Lung (tissue), 11 donors: ENCODE measurements at regions not wholly inside any gene's neighbourhood (a gene's known extent, or its start where the extent isn't known, plus 50 kb on each side); places are given as distances from the start of the nearest gene placed in this dataset.

Experiments used
- ATAC-seq: fragments of 200-7000 bp; cut with Tn5 transposase; one replicate; pipeline ENCODE4 v1.9.1; 2020; ENCODE audit warnings: moderate number of reproducible peaks; ENCODE audit not compliant: insufficient read depth, low FRiP score
- DNase-seq, 3 donors: peaks; one replicate each; pipeline ENCODE4 v3.0.0-alpha.2; 2013 to 2017
- H3K27ac ChIP-seq, 2 donors: one replicate each; pipeline ENCODE4 v1.5.1; 2013; ENCODE audit warnings: mild to moderate bottlenecking in 2 of 2, moderate library complexity in 2 of 2, control low read depth in 1 of 2, inconsistent platforms in 1 of 2, low read depth in 1 of 2, low read length in 1 of 2
- H3K27me3 ChIP-seq, 3 donors: one replicate each; pipeline ENCODE4 v1.5.1; 2013; ENCODE audit warnings: low read length in 2 of 3; ENCODE audit not compliant: control insufficient read depth in 3 of 3, insufficient read depth in 3 of 3
- H3K36me3 ChIP-seq, 4 donors: one replicate each; pipeline ENCODE4 v1.5.1; 2013; ENCODE audit warnings: low read length in 4 of 4, mild to moderate bottlenecking in 1 of 4, moderate library complexity in 1 of 4; ENCODE audit not compliant: control insufficient read depth in 4 of 4, insufficient read depth in 4 of 4
- H3K4me1 ChIP-seq, 5 donors: one replicate each; pipeline ENCODE4 v1.5.1; 2013; ENCODE audit warnings: low read length in 5 of 5, mild to moderate bottlenecking in 2 of 5, moderate library complexity in 1 of 5; ENCODE audit not compliant: control insufficient read depth in 5 of 5, insufficient read depth in 5 of 5
- H3K4me3 ChIP-seq: one replicate; pipeline ENCODE4 v1.5.1; 2013; ENCODE audit warnings: mild to moderate bottlenecking, control low read depth, moderate library complexity
- H3K9ac ChIP-seq, 2 donors: one replicate each; pipeline ENCODE4 v1.5.1; 2013; ENCODE audit warnings: low read length in 2 of 2, control low read depth in 1 of 2; ENCODE audit not compliant: insufficient read depth in 1 of 2
- H3K9me3 ChIP-seq, 4 donors: one replicate each; pipeline ENCODE4 v1.5.1; 2013; ENCODE audit warnings: low read length in 3 of 4, mild to moderate bottlenecking in 1 of 4, moderate library complexity in 1 of 4; ENCODE audit not compliant: control insufficient read depth in 4 of 4, insufficient read depth in 3 of 4
- CTCF ChIP-seq: IDR thresholded peaks from 2 replicates; pipeline ENCODE4 v1.5.1; 2012; ENCODE audit warnings: mild to moderate bottlenecking; ENCODE audit errors: control extremely low read depth, extremely low read depth
- WGBS, 2 donors: extraction: QIAGEN DNeasy Blood & Tissue Kit; methylation state at CpG; one replicate each; pipeline ENCODE4 v1.1.7; 2013; 5-methylcytosine and 5-hydroxymethylcytosine counted together
- donor health status: control.
- donor health status: control.
- donor health status: Bipolar disorder and iron deficiency.
- donor health status: healthy.
- donor health status: DM: yes; HTN: yes; CAD: no.

- no peak overlapping the region for H3K4me3 ChIP-seq
- H3K27me3 ChIP-seq = peaks cover 0 to 4% (median 3%) of the 10 kb centered on the region in 3 donors
- peak; percentile 39 to 84 (median 66) for DNase-seq
- TF ChIP-seq CTCF = no peak
- peak; percentile 54 for ATAC-seq
- WGBS, 2 donors = 35 to 53% methylated on average over 2 of the region's 2 CpGs
- H3K27ac ChIP-seq = no peak overlapping the region
- no peaks in the 10 kb centered on the region for H3K36me3 ChIP-seq
- peaks cover 0 to 3% (median 0%) of the 10 kb centered on the region in 4 donors for H3K9me3 ChIP-seq
- H3K4me1 ChIP-seq = peaks cover 0 to 3% (median 0%) of the 10 kb centered on the region in 5 donors
- H3K9ac ChIP-seq = no peak overlapping the region
Observed at GRCh38 chr4:27094783-27095182, 234.1 kb downstream of the STIM2 start.

GRCh38 chr4:27096142-27096824 is 235.6 kb downstream of the STIM2 start:
- 81 to 86% methylated on average over 9 of the region's 9 CpGs for WGBS, 2 donors
- H3K27ac ChIP-seq = no peak overlapping the region
- ATAC-seq (no peak), DNase-seq (no peak)
- TF ChIP-seq CTCF = no peak
- H3K36me3 ChIP-seq = no peaks in the 10 kb centered on the region
- H3K4me3 ChIP-seq = no peak overlapping the region
- no peaks in the 10 kb centered on the region for H3K9me3 ChIP-seq
- no peaks in the 10 kb centered on the region for H3K27me3 ChIP-seq
- H3K4me1 ChIP-seq = peaks cover 0 to 3% (median 0%) of the 10 kb centered on the region in 5 donors
- H3K9ac ChIP-seq = no peak overlapping the region

- TF ChIP-seq CTCF = no peak
- 33 to 37% methylated on average over 1 of the region's 1 CpG for WGBS, 2 donors
Observed at GRCh38 chr4:27098034-27098433, 237.4 kb downstream of the STIM2 start.

GRCh38 chr4:27100713-27101112 is 240.1 kb downstream of the STIM2 start:
- H3K4me1 ChIP-seq = no peaks in the 10 kb centered on the region
- WGBS, 2 donors = 77 to 81% methylated on average over 10 of the region's 10 CpGs

More at GRCh38 chr4:27098034-27098433, 237.4 kb downstream of the STIM2 start:
- Histone ChIP-seq H3K9me3 (no peaks in the 10 kb centered on the region), H3K27ac (no peak overlapping the region), H3K4me1 (peaks cover 0 to 2% (median 0%) of the 10 kb centered on the region in 5 donors), H3K36me3 (no peaks in the 10 kb centered on the region), H3K4me3 (no peak overlapping the region), H3K9ac (no peak overlapping the region), H3K27me3 (no peaks in the 10 kb centered on the region)
- no peak for ATAC-seq
- no peak for DNase-seq

More at GRCh38 chr4:27100713-27101112, 240.1 kb downstream of the STIM2 start:
- H3K4me3 ChIP-seq = no peak overlapping the region
- H3K36me3 ChIP-seq = no peaks in the 10 kb centered on the region
- H3K9me3 ChIP-seq = no peaks in the 10 kb centered on the region
- no peak for DNase-seq
- no peaks in the 10 kb centered on the region for H3K27me3 ChIP-seq
- no peak overlapping the region for H3K27ac ChIP-seq
- no peak for TF ChIP-seq CTCF
- no peak for ATAC-seq
- H3K9ac ChIP-seq = no peak overlapping the region
